Type B pancreatic cell (in vitro differentiated cells): ENCODE measurements at regions not wholly inside any gene's neighbourhood (a gene's known extent, or its start where the extent isn't known, plus 50 kb on each side); places are given as distances from the start of the nearest gene placed in this dataset.

ENCODE experiments used
- DNase-seq: peaks from one replicate; pipeline ENCODE4 v3.0.0; 2021; ENCODE audit warnings: mixed read lengths; ENCODE audit not compliant: unreplicated experiment; ENCODE audit errors: extremely low spot score
- H3K27ac Mint-ChIP-seq: 2 replicates; pipeline ENCODE4 v1.8.0; 2021; ENCODE audit warnings: mild to moderate bottlenecking, mixed read lengths
- H3K27me3 Mint-ChIP-seq: 2 replicates; pipeline ENCODE4 v1.8.0; 2021; ENCODE audit warnings: mixed read lengths
- H3K36me3 Mint-ChIP-seq: 2 replicates; pipeline ENCODE4 v1.8.0; 2021; ENCODE audit warnings: mixed read lengths
- H3K4me1 Mint-ChIP-seq: one replicate; pipeline ENCODE4 v1.8.0; 2021; ENCODE audit warnings: mixed read lengths; ENCODE audit not compliant: unreplicated experiment
- H3K4me3 Mint-ChIP-seq: 2 replicates; pipeline ENCODE4 v1.8.0; 2021; ENCODE audit warnings: mild to moderate bottlenecking, mixed read lengths
- H3K9me3 Mint-ChIP-seq: 2 replicates; pipeline ENCODE4 v1.8.0; 2021; ENCODE audit warnings: mixed read lengths
- TF ChIP-seq, protein P1 (sequence below): fragments of 200-600 bp; sonication (generic); conservative IDR thresholded peaks from 2 replicates; pipeline ENCODE4 v1.5.0; 2021; ENCODE audit warnings: antibody characterized with exemption, mild to moderate bottlenecking

DNA sequence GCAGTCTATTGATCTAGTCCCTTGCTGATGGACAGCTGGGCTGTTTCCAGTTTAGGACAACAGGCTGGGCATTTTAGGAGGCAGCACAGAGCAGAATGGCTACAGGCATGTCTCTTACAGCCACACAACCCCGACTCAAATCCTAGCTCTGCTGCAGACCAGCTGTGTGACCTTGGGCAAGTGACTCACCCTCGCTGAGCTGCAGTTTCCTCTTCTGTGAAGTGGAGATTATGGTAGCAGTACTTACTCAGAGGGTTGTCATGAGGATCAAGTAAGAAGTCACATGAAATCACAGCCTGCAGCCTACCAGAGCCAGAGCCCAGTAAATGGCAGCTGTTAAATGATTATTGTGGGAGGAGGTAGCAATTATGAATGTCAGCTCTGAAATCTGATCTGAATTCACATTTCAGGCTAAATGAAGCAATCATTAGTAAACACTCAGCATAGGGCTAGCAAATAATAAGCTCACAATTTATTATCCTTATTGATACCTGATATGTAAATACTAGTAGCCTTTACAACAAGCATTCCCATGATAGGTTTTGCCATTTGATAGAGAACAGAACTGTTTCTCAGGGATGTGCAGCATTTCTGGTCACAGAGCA lies 58.9 kb downstream of the MYEOV start:
- Mint-ChIP-seq H3K9me3 (no peaks in the 10 kb centered on the region), H3K4me1 (peaks cover 7% of the 10 kb centered on the region), H3K27me3 (peaks cover 2% of the 10 kb centered on the region), H3K36me3 (no peaks in the 10 kb centered on the region), H3K27ac (peak overlapping the region; percentile 57), H3K4me3 (no peak overlapping the region)
- no peak for DNase-seq
- TF ChIP-seq, protein P1, sequence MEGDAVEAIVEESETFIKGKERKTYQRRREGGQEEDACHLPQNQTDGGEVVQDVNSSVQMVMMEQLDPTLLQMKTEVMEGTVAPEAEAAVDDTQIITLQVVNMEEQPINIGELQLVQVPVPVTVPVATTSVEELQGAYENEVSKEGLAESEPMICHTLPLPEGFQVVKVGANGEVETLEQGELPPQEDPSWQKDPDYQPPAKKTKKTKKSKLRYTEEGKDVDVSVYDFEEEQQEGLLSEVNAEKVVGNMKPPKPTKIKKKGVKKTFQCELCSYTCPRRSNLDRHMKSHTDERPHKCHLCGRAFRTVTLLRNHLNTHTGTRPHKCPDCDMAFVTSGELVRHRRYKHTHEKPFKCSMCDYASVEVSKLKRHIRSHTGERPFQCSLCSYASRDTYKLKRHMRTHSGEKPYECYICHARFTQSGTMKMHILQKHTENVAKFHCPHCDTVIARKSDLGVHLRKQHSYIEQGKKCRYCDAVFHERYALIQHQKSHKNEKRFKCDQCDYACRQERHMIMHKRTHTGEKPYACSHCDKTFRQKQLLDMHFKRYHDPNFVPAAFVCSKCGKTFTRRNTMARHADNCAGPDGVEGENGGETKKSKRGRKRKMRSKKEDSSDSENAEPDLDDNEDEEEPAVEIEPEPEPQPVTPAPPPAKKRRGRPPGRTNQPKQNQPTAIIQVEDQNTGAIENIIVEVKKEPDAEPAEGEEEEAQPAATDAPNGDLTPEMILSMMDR = no peak

DNA sequence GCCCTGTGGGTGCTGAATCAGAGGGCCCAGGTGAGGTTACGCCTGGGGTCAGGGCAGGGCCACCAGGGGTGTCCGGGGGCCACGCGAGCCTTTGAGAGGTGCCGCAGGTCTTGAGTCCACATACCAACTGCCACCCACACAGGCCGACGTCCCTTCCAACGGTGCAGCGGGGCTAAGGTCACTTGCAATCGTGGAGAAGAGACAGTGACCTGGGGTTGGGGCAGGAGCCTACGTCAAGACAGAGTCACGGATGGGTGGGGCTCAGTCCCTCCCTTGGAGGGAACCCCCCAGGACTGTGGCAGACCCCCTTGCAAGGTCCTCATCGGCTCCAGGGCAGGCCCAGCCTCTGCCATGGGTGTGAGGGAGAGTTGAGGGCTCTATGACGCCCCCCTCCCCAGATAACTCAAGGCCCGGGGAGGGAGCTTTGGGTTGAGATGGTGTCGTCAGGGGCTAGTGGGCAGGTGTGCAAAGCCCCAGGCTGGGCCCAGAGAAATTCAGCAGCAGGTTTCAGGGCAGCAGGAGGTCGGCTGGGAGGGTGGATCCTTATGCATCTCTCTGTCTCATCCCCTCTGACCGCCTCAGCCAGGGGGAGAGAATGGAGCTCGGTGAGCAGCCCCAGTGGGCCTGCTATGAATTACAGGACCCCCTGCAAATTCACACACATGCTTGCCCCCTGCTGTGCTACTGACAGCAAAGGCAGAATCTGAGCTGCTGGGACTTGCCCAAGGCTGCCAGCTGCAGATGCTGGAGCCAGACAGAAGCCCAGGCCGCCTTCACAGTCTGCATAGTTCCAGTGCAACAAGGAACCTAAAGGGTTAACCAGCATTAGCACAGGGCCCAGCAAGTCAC lies 60.0 kb downstream of the MYEOV start:
- Mint-ChIP-seq H3K36me3 (no peaks in the 10 kb centered on the region), H3K4me3 (no peak overlapping the region), H3K9me3 (no peaks in the 10 kb centered on the region), H3K27me3 (peaks cover 2% of the 10 kb centered on the region), H3K4me1 (peaks cover 7% of the 10 kb centered on the region), H3K27ac (no peak overlapping the region)
- peak; percentile 63 for DNase-seq
- TF ChIP-seq, protein P1 = peak; percentile 21

DNA sequence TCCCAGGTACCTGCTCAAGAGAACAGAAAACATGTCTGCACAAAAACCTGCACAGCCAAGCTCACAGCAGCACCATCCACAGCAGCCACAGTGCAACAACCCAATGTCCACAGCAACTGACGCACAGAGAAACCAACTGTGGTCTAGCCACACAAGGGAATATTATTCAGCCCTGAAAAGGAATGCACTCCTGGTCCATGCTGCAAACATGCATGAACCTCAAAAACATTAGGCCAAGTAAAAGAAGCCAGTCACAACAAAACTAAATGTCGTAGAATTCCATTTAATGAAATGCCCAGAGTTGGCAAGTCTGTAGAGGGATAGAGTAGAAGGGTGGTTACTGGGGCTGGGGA lies 60.6 kb downstream of the MYEOV start:
- Mint-ChIP-seq H3K36me3 (no peaks in the 10 kb centered on the region), H3K4me1 (peaks cover 7% of the 10 kb centered on the region), H3K27me3 (peaks cover 2% of the 10 kb centered on the region), H3K9me3 (no peaks in the 10 kb centered on the region), H3K27ac (no peak overlapping the region), H3K4me3 (no peak overlapping the region)
- DNase-seq = no peak
- TF ChIP-seq, protein P1 = no peak

DNA sequence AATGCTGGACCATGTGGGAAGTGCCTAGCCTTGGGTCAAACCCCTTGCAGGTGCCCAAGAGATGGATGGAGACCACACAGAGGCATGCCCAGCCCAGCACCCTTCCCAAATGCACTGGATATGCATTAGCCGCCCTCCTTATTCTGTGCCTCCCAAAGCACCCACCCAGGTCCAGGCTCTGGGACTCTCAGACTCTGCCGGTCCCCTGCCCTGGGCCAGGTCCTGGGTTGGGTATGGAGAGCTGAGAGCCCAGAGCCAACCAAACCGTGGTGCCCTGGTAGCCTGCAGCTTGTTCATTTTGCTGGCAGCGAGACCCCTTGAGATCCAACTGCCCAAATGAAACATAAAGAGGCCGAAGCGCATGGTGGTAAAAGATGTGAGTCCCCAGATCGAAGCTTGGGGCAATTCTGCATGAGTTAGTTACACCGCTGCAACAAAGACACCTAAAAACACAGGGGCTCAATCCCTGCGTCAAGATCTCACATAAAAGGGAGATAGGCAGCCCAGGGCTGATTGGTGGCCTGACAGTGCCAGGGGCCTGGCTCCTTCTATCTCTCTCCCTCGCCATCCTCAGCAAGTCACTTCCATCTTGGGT lies 61.5 kb downstream of the MYEOV start:
- H3K36me3 Mint-ChIP-seq = no peaks in the 10 kb centered on the region
- H3K27ac Mint-ChIP-seq = no peak overlapping the region
- peaks cover 7% of the 10 kb centered on the region for H3K4me1 Mint-ChIP-seq
- TF ChIP-seq, protein P1 = no peak
- no peak overlapping the region for H3K4me3 Mint-ChIP-seq
- no peaks in the 10 kb centered on the region for H3K9me3 Mint-ChIP-seq
- H3K27me3 Mint-ChIP-seq = peaks cover 2% of the 10 kb centered on the region
- DNase-seq = peak; percentile 60

DNA sequence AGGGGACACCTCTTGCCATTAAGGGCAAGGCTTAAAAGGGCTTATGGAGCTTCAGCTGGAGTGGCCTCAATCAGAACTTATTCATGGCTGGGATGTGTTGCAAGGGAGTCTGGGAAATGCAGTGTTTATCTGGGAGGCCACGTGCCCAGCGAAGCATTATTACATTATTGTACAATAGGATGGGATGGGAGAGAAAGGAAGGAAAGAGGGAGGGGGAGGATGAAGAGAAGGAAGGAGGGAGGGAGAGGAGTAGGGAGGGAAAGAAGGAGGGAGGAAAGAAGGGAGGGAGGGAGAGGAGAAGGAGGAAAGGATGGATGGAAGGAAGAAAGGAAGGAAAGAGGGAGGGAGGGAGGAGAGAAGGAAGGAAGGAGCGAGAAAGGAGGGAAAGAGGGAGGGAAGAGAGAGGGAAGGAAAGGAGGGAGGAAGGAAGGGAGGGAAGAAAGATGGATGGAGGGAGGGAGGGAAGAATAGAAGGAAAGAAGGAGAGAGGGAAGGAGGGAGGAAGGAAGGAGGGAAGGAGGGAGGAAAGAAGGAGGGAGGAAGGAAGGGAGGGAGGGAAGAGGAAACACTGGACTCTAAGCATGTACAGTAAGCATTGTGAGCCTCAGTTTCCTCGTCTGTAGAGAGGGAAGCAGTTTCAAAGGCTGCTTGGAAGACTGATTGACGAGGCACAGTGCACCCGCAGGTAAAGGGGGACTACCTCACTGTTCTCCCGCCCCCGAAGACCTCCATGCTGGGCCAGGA lies 62.2 kb downstream of the MYEOV start:
- TF ChIP-seq, protein P1 = no peak
- peaks cover 7% of the 10 kb centered on the region for H3K4me1 Mint-ChIP-seq
- H3K9me3 Mint-ChIP-seq = no peaks in the 10 kb centered on the region
- peaks cover 2% of the 10 kb centered on the region for H3K27me3 Mint-ChIP-seq
- no peak for DNase-seq
- H3K4me3 Mint-ChIP-seq = no peak overlapping the region
- no peaks in the 10 kb centered on the region for H3K36me3 Mint-ChIP-seq
- no peak overlapping the region for H3K27ac Mint-ChIP-seq
